ENCODE measurements at regions not wholly inside any gene's neighbourhood (a gene's known extent, or its start where the extent isn't known, plus 50 kb on each side); places are given as distances from the start of the nearest gene placed in this dataset.

DNA sequence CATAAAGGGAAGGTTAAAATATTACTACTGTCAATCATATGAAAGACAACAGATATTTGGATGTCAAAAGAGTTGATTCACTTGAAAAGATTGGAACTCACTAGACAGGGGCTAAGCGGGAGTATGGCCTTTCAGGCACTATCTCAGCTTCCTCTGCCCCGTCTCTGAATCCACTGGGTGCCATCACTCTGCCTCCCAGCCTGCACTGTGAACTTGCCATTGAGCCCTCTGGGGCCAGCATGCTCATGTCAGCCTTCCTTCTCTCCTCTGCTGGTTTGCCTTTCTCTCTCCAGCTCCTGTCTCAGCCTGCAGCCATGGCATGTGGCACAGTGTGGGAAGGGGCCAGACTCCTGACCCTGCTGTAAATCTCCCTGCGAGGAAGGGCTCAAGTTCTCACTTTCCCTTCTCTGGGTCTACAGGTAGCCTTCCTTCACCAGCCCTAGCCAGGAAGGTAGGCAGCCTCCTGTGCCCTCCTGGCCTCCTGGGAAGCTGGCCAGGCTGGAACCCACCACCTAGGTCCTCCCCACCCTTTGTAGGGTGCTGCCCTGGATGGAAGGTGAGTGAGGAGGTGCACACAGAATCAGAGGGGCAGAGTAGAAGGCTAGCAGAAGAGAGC, 54.0 kb upstream of the SLCO2A1 start:
- Mint-ChIP-seq H3K27me3 (no peaks in the 10 kb centered on the region), H3K36me3 (ENCODE audit: low read depth) (no peaks in the 10 kb centered on the region), H3K4me1 (ENCODE audit: low read depth) (no peaks in the 10 kb centered on the region), H3K4me3 (no peak overlapping the region), H3K27ac (no peak overlapping the region), H3K9me3 (peaks cover 6% of the 10 kb centered on the region)
- intact Hi-C loops (cut with micrococcal nuclease): no loop called here
- CTCF ChIA-PET: no interaction called here
- ATAC-seq (no peak), DNase-seq (no peak)
- POLR2A ChIA-PET: interaction anchor here (0.6 kb wide), 1 partner anchor 39 kb away, joined by 3 read pairs; no protein-coding TSS in a partner anchor
- TF ChIP-seq, protein P1, sequence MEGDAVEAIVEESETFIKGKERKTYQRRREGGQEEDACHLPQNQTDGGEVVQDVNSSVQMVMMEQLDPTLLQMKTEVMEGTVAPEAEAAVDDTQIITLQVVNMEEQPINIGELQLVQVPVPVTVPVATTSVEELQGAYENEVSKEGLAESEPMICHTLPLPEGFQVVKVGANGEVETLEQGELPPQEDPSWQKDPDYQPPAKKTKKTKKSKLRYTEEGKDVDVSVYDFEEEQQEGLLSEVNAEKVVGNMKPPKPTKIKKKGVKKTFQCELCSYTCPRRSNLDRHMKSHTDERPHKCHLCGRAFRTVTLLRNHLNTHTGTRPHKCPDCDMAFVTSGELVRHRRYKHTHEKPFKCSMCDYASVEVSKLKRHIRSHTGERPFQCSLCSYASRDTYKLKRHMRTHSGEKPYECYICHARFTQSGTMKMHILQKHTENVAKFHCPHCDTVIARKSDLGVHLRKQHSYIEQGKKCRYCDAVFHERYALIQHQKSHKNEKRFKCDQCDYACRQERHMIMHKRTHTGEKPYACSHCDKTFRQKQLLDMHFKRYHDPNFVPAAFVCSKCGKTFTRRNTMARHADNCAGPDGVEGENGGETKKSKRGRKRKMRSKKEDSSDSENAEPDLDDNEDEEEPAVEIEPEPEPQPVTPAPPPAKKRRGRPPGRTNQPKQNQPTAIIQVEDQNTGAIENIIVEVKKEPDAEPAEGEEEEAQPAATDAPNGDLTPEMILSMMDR (IDR thresholded peaks at IDR 0.05): no peak

DNA sequence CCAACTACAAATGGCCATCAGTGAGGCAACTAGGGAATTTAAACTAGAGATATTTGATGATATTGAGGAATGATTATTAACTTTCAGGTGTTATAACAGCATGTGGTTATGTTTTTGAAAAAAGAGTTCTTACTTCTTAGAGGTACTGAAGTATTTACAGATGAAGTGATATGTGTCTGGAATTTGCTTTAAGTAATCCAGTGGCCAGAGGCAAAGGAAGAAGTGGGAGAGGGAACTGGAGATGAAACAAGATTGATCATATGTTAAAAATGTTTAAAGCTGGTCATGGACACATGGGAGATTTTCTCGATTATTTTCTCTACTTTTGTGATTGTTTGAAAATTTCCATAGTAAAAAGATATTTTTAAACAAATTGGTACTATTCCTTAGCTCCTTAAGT, 53.3 kb upstream of the SLCO2A1 start:
- ATAC-seq (no peak), DNase-seq (no peak)
- POLR2A ChIA-PET: no interaction called here
- Mint-ChIP-seq H3K36me3 (ENCODE audit: low read depth) (no peaks in the 10 kb centered on the region), H3K9me3 (peaks cover 2% of the 10 kb centered on the region), H3K27me3 (no peaks in the 10 kb centered on the region), H3K4me3 (no peak overlapping the region), H3K4me1 (ENCODE audit: low read depth) (no peaks in the 10 kb centered on the region), H3K27ac (no peak overlapping the region)
- intact Hi-C loops (cut with micrococcal nuclease): no loop called here
- CTCF ChIA-PET: no interaction called here
- TF ChIP-seq, protein P1 (IDR thresholded peaks at IDR 0.05): no peak

DNA sequence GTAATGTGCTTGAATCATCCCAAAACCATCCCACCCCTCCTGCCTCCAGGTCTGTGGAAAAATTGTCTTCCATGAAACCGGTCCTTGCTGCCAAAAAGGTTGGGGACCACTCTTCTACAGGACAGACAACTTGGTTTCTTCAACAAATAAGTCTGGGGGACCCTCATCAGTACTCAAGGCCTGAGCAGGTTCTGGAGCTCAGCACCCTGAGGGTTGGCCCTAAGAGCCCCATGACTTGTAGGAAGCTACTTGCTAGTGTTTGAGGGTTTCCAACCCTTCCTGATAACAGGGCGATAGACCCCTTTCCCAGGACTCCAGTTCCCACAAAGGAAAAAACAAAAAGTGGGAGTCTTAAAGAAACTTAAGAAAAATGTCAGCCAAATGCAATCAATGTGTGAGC, 52.9 kb upstream of the SLCO2A1 start:
- Mint-ChIP-seq H3K27me3 (no peaks in the 10 kb centered on the region), H3K27ac (no peak overlapping the region), H3K36me3 (ENCODE audit: low read depth) (no peaks in the 10 kb centered on the region), H3K4me3 (no peak overlapping the region), H3K4me1 (ENCODE audit: low read depth) (no peaks in the 10 kb centered on the region), H3K9me3 (peaks cover 2% of the 10 kb centered on the region)
- DNase-seq (no peak), ATAC-seq (no peak)
- TF ChIP-seq, protein P1 (IDR thresholded peaks at IDR 0.05): no peak
- CTCF ChIA-PET: no interaction called here
- POLR2A ChIA-PET: no interaction called here
- intact Hi-C loops (cut with micrococcal nuclease): no loop called here

DNA sequence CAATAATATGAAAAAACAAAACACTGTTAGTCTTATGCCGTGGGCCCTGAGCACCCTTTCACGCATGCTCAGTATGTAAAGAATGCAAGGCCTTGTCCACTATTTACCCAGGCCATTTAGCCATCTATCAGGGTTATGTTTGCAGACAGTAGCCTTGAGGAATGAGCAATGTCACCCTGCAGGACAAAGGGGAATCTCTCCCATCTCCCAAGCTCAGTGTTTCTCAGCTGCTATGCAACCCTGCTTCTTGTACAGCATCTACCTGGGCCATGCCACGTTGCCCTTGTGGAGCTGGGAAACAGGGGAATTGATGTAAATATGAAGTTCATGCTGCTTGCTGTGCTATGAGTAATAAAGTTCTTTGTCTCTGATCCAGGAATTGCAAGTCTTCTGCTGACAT, 51.5 kb upstream of the SLCO2A1 start:
- intact Hi-C loops (cut with micrococcal nuclease): no loop called here
- no peak overlapping the region for H3K4me3 Mint-ChIP-seq
- H3K27me3 Mint-ChIP-seq: no peaks in the 10 kb centered on the region
- no peak overlapping the region for H3K27ac Mint-ChIP-seq
- H3K36me3 Mint-ChIP-seq (ENCODE audit: low read depth): no peaks in the 10 kb centered on the region
- no peak for ATAC-seq
- no peak for DNase-seq
- TF ChIP-seq, protein P1 (IDR thresholded peaks at IDR 0.05): no peak
- CTCF ChIA-PET: no interaction called here
- no peaks in the 10 kb centered on the region for H3K4me1 Mint-ChIP-seq (ENCODE audit: low read depth)
- POLR2A ChIA-PET: no interaction called here
- H3K9me3 Mint-ChIP-seq: peaks cover 2% of the 10 kb centered on the region

DNA sequence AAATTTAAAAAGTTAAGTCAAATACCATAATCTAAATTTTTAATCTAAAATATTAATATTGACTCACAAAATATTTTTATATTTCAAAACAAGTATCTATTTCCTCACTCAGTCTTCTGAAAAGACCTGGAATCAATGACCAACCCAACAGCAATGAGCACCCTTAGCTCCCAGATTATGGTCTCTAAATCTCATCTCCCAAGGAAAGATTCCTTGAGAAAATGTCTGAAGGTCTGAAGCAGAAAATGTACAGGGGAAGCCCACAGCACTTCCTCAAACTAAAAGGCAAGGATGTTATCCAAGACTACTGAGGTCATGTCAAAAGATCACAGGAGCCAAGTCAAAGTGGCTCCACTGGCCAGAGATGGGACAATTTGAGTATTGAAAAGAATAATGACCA, 51.0 kb upstream of the SLCO2A1 start:
- intact Hi-C loops (cut with micrococcal nuclease): no loop called here
- Mint-ChIP-seq H3K36me3 (ENCODE audit: low read depth) (no peaks in the 10 kb centered on the region), H3K27me3 (no peaks in the 10 kb centered on the region), H3K4me1 (ENCODE audit: low read depth) (no peaks in the 10 kb centered on the region), H3K4me3 (no peak overlapping the region), H3K9me3 (peaks cover 2% of the 10 kb centered on the region), H3K27ac (no peak overlapping the region)
- ChIA-PET CTCF (no interaction called here), POLR2A (no interaction called here)
- TF ChIP-seq, protein P1 (IDR thresholded peaks at IDR 0.05): no peak
- ATAC-seq (no peak), DNase-seq (no peak)

All from activated CD8-positive, alpha-beta T cell treated with anti-CD3 and anti-CD28 coated beads for 36 hours (primary cell).